ENCODE measurements at regions not wholly inside any gene's neighbourhood (a gene's known extent, or its start where the extent isn't known, plus 50 kb on each side); places are given as distances from the start of the nearest gene placed in this dataset.

DNA sequence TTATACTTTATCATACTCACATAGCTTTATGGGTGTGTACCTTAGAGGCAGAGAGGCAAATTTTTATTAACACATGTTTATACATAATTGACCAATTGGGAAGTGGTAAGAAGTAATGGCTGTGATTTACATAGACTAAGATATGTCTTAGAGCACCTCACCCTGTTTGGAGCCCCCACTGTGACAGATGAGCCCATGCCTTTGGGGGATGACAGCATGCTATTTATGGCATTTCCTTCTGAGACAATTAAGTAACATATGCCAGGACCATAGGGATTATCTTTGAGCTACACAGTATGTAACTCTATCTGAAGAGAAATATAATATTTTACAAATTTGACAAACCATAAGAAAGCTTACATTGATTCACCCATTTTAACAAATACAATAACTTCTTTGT is 1655.3 kb upstream of the ACVR2A start:
- Histone ChIP-seq H3K4me3 (ENCODE audit: low read depth in 1 of 5, low read length in 5 of 5) (no peak overlapping the region), H3K9ac (ENCODE audit: low read length in 5 of 5) (no peak overlapping the region), H3K36me3 (ENCODE audit: control insufficient read depth in 5 of 5, insufficient read depth in 5 of 5, low read length in 5 of 5) (no peaks in the 10 kb centered on the region), H3K4me1 (ENCODE audit: control insufficient read depth in 5 of 5, insufficient read depth in 5 of 5, low read length in 5 of 5) (no peaks in the 10 kb centered on the region), H3K27ac (ENCODE audit: low read depth, low read length) (no peak overlapping the region), H3K9me3 (ENCODE audit: control insufficient read depth in 5 of 5, low read length in 5 of 5) (no peaks in the 10 kb centered on the region), H3K27me3 (ENCODE audit: control insufficient read depth in 5 of 5, insufficient read depth in 4 of 5, low read length in 5 of 5) (no peaks in the 10 kb centered on the region)

DNA sequence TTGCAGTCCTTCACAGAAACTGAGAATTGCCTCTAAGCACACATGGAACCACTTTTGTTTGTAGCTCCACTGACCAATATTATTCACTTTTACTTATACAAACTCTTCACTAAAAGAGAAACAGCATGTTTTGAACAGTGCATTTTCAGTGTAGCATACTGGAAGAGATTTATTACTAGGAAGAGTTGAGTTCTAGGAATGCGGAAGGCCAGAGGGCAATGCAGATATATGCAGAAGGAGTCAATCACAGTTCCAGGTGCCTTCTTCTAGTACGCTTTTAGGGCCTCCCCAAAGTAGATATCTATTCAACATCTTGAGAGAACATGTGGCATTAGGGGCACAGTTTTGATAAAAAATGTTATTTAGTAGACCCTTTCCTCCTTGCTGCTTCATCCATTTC is 1654.0 kb upstream of the ZEB2 start:
- no peaks in the 10 kb centered on the region for H3K4me1 ChIP-seq (ENCODE audit: control insufficient read depth in 5 of 5, insufficient read depth in 5 of 5, low read length in 5 of 5)
- no peak overlapping the region for H3K4me3 ChIP-seq (ENCODE audit: low read depth in 1 of 5, low read length in 5 of 5)
- H3K9ac ChIP-seq (ENCODE audit: low read length in 5 of 5) = no peak overlapping the region
- no peaks in the 10 kb centered on the region for H3K36me3 ChIP-seq (ENCODE audit: control insufficient read depth in 5 of 5, insufficient read depth in 5 of 5, low read length in 5 of 5)
- H3K27ac ChIP-seq (ENCODE audit: low read depth, low read length) = no peak overlapping the region
- H3K27me3 ChIP-seq (ENCODE audit: control insufficient read depth in 5 of 5, insufficient read depth in 4 of 5, low read length in 5 of 5) = no peaks in the 10 kb centered on the region
- peaks cover 0 to 16% (median 13%) of the 10 kb centered on the region in 5 donors for H3K9me3 ChIP-seq (ENCODE audit: control insufficient read depth in 5 of 5, low read length in 5 of 5)

DNA sequence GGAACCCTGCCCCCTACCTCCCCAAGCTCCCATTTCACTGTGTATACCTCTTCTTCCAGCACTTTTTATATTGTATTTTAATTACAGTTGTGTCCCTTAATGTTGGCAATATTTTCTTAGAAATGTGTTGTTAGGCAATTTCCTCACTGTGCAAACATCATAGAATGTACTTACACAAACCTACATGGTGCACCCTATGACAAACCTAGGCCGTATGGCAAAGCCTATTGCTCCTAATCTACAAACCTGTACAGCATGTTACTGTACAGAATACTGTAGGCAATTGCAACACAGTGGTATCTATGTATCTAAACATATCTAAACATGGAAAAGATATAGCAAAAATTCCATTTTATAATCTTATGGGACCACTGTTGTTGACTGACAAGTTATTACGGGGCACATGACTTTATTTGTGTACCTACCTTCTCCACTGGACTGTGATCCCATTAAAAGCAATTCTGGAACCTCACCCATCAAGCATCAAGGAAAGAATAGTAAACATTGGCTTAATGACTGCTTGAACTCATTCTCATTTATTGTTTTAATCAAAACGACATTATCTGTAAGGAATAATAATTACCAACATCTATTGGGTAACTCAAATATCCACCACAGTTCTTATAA is 1641.5 kb upstream of the ZEB2 start:
- H3K36me3 ChIP-seq (ENCODE audit: control insufficient read depth in 5 of 5, insufficient read depth in 5 of 5, low read length in 5 of 5) = no peaks in the 10 kb centered on the region
- no peak overlapping the region for H3K27ac ChIP-seq (ENCODE audit: low read depth, low read length)
- no peak overlapping the region for H3K4me3 ChIP-seq (ENCODE audit: low read depth in 1 of 5, low read length in 5 of 5)
- no peaks in the 10 kb centered on the region for H3K9me3 ChIP-seq (ENCODE audit: control insufficient read depth in 5 of 5, low read length in 5 of 5)
- H3K27me3 ChIP-seq (ENCODE audit: control insufficient read depth in 5 of 5, insufficient read depth in 4 of 5, low read length in 5 of 5) = no peaks in the 10 kb centered on the region
- H3K4me1 ChIP-seq (ENCODE audit: control insufficient read depth in 5 of 5, insufficient read depth in 5 of 5, low read length in 5 of 5) = no peaks in the 10 kb centered on the region
- no peak overlapping the region for H3K9ac ChIP-seq (ENCODE audit: low read length in 5 of 5)

DNA sequence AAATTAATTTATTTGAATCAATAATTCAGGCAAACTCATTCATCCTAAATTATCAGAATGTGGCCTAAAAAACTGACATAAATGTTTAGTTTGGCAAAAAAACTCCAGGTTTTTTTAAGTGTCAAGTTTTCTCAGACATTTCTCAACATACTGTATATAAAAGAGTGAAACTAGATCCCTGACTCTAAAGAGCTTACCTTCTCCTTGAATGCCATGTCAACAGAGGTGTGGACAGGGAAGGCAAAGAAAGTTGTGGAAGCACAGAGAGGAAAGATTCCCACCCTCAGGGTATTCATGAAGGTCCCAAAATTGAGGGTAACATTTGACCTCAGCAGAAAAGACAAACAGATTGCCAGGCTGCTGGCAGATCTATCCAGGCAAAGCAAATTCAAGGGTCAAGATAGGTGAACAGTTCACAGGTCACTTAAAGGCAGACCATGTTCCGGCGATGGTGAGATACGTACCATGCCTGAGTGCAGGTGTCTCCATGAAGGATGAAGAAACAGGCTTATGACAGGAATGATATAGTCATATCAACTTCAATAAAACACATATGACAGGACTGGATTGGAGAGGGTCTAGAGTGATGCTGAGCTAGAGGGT is 1638.3 kb upstream of the ZEB2 start:
- H3K27ac ChIP-seq (ENCODE audit: low read depth, low read length) = no peak overlapping the region
- H3K4me1 ChIP-seq (ENCODE audit: control insufficient read depth in 5 of 5, insufficient read depth in 5 of 5, low read length in 5 of 5) = no peaks in the 10 kb centered on the region
- H3K9ac ChIP-seq (ENCODE audit: low read length in 5 of 5) = no peak overlapping the region
- no peaks in the 10 kb centered on the region for H3K27me3 ChIP-seq (ENCODE audit: control insufficient read depth in 5 of 5, insufficient read depth in 4 of 5, low read length in 5 of 5)
- H3K36me3 ChIP-seq (ENCODE audit: control insufficient read depth in 5 of 5, insufficient read depth in 5 of 5, low read length in 5 of 5) = no peaks in the 10 kb centered on the region
- no peaks in the 10 kb centered on the region for H3K9me3 ChIP-seq (ENCODE audit: control insufficient read depth in 5 of 5, low read length in 5 of 5)
- no peak overlapping the region for H3K4me3 ChIP-seq (ENCODE audit: low read depth in 1 of 5, low read length in 5 of 5)

DNA sequence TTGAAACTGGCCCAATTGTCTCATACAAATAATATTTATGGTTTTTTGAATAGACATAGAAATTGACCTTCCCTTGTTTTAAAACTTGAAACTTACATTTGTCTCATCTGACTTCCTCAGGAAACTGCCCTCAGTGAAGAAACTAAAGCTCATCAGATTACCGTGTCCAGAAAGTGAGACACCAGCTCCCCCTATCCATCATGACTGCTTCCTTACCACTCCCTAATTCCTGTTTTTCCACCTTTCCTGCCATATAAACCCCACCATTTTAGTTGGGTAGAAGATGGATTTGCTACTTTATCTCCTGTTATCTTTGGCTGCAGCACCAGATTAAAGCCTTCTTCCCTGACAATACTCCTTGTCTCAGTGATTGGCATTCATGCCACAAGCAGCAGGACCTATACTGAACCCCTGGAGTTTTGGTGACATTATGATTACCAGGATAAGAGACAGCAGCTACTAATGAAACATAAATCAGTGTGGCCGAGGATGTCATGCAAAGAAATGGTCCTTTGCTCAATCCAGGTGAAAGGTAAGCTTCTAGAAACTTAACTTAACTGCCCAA is 1627.6 kb upstream of the ZEB2 start:
- no peaks in the 10 kb centered on the region for H3K27me3 ChIP-seq (ENCODE audit: control insufficient read depth in 5 of 5, insufficient read depth in 4 of 5, low read length in 5 of 5)
- no peak overlapping the region for H3K9ac ChIP-seq (ENCODE audit: low read length in 5 of 5)
- H3K9me3 ChIP-seq (ENCODE audit: control insufficient read depth in 5 of 5, low read length in 5 of 5) = peaks cover 0 to 3% (median 0%) of the 10 kb centered on the region in 5 donors
- H3K4me1 ChIP-seq (ENCODE audit: control insufficient read depth in 5 of 5, insufficient read depth in 5 of 5, low read length in 5 of 5) = no peaks in the 10 kb centered on the region
- no peak overlapping the region for H3K27ac ChIP-seq (ENCODE audit: low read depth, low read length)
- no peaks in the 10 kb centered on the region for H3K36me3 ChIP-seq (ENCODE audit: control insufficient read depth in 5 of 5, insufficient read depth in 5 of 5, low read length in 5 of 5)
- H3K4me3 ChIP-seq (ENCODE audit: low read depth in 1 of 5, low read length in 5 of 5) = no peak overlapping the region

DNA sequence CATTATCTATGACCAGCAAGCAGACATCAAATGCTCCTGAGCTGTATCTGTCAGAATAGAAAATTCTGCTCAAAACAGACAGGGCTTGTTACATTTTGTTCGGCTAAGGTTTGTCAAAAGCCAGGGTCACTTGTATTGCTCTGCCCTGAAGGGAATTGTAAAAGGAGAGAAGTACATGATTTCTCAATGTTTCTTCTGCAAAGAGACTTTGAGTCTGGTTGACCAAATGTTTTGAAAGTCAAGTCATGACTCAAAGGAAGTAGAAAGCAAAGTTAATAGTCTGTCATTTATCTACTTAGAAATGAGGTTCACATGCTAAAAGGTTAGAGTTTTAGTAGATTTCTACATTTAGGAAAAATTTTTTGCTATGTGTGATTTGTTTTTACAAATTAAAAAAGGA is 1624.1 kb upstream of the ZEB2 start:
- H3K9me3 ChIP-seq (ENCODE audit: control insufficient read depth in 5 of 5, low read length in 5 of 5) = no peaks in the 10 kb centered on the region
- H3K36me3 ChIP-seq (ENCODE audit: control insufficient read depth in 5 of 5, insufficient read depth in 5 of 5, low read length in 5 of 5) = no peaks in the 10 kb centered on the region
- no peaks in the 10 kb centered on the region for H3K27me3 ChIP-seq (ENCODE audit: control insufficient read depth in 5 of 5, insufficient read depth in 4 of 5, low read length in 5 of 5)
- no peak overlapping the region for H3K9ac ChIP-seq (ENCODE audit: low read length in 5 of 5)
- H3K4me1 ChIP-seq (ENCODE audit: control insufficient read depth in 5 of 5, insufficient read depth in 5 of 5, low read length in 5 of 5) = no peaks in the 10 kb centered on the region
- H3K4me3 ChIP-seq (ENCODE audit: low read depth in 1 of 5, low read length in 5 of 5) = no peak overlapping the region
- no peak overlapping the region for H3K27ac ChIP-seq (ENCODE audit: low read depth, low read length)

DNA sequence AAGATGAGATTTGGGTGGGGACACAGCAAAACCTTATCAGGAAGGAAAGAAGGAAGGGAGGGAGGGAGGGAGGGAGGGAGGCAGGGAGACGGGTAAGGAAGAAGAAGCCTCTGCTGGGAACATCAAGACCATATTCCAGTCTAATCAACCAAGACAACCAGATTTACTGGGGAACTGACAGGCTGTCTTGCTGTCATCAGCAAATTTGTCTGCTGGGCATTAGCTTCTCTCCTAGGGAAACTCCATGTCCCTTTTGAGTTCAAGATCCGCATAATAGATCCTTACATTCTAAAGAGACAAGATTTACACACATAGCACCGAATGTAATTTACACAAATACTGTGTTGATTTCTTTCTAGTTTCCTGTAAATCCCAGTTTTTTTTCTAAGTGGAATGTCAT is 1618.9 kb upstream of the ZEB2 start:
- Histone ChIP-seq H3K27ac (ENCODE audit: low read depth, low read length) (no peak overlapping the region), H3K27me3 (ENCODE audit: control insufficient read depth in 5 of 5, insufficient read depth in 4 of 5, low read length in 5 of 5) (no peaks in the 10 kb centered on the region), H3K4me3 (ENCODE audit: low read depth in 1 of 5, low read length in 5 of 5) (no peak overlapping the region), H3K36me3 (ENCODE audit: control insufficient read depth in 5 of 5, insufficient read depth in 5 of 5, low read length in 5 of 5) (no peaks in the 10 kb centered on the region), H3K4me1 (ENCODE audit: control insufficient read depth in 5 of 5, insufficient read depth in 5 of 5, low read length in 5 of 5) (no peaks in the 10 kb centered on the region), H3K9ac (ENCODE audit: low read length in 5 of 5) (no peak overlapping the region), H3K9me3 (ENCODE audit: control insufficient read depth in 5 of 5, low read length in 5 of 5) (no peaks in the 10 kb centered on the region)

DNA sequence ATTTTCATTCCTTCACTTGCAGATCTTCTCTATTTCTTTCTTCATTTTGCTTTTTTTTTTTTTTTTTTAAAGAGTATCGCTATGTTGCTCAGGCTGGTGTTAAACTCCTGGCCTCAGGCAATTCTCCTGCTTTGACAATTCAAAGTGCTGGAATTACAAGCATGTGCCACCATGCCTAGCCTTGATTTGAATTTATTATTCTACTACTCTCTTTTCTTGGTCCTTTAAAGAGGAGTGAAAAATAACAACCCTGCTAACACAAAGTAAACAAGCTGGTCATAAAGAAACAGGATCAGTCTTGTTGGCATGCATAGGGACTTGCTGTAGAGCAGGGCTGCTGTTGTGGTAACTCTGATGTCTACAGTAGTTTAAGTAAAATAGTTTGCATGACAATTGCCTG is 1615.3 kb upstream of the ZEB2 start:
- Histone ChIP-seq H3K27ac (ENCODE audit: low read depth, low read length) (no peak overlapping the region), H3K9ac (ENCODE audit: low read length in 5 of 5) (no peak overlapping the region), H3K27me3 (ENCODE audit: control insufficient read depth in 5 of 5, insufficient read depth in 4 of 5, low read length in 5 of 5) (no peaks in the 10 kb centered on the region), H3K9me3 (ENCODE audit: control insufficient read depth in 5 of 5, low read length in 5 of 5) (no peaks in the 10 kb centered on the region), H3K4me1 (ENCODE audit: control insufficient read depth in 5 of 5, insufficient read depth in 5 of 5, low read length in 5 of 5) (no peaks in the 10 kb centered on the region), H3K36me3 (ENCODE audit: control insufficient read depth in 5 of 5, insufficient read depth in 5 of 5, low read length in 5 of 5) (no peaks in the 10 kb centered on the region), H3K4me3 (ENCODE audit: low read depth in 1 of 5, low read length in 5 of 5) (no peak overlapping the region)

DNA sequence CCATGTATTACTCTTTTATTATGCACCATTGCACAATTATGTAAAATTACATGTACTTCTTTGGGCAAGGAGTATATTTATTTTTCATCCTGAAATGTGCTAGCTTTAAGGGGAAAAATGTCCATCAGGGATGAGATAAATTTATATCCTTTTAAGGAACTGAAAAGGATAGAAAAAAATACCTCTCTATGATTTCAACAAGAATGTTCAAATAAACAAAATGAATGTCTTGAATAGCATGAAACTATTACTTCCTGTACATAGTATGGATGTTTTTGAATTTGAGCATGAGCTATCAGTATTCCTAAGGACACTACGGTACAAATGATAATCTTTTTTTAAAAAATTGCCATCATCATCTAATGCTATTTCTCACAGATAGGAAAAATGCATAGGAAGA is 1611.9 kb upstream of the ZEB2 start:
- H3K9me3 ChIP-seq (ENCODE audit: control insufficient read depth in 5 of 5, low read length in 5 of 5) = no peaks in the 10 kb centered on the region
- no peaks in the 10 kb centered on the region for H3K27me3 ChIP-seq (ENCODE audit: control insufficient read depth in 5 of 5, insufficient read depth in 4 of 5, low read length in 5 of 5)
- H3K4me3 ChIP-seq (ENCODE audit: low read depth in 1 of 5, low read length in 5 of 5) = no peak overlapping the region
- no peaks in the 10 kb centered on the region for H3K36me3 ChIP-seq (ENCODE audit: control insufficient read depth in 5 of 5, insufficient read depth in 5 of 5, low read length in 5 of 5)
- no peaks in the 10 kb centered on the region for H3K4me1 ChIP-seq (ENCODE audit: control insufficient read depth in 5 of 5, insufficient read depth in 5 of 5, low read length in 5 of 5)
- H3K9ac ChIP-seq (ENCODE audit: low read length in 5 of 5) = no peak overlapping the region
- no peak overlapping the region for H3K27ac ChIP-seq (ENCODE audit: low read depth, low read length)

DNA sequence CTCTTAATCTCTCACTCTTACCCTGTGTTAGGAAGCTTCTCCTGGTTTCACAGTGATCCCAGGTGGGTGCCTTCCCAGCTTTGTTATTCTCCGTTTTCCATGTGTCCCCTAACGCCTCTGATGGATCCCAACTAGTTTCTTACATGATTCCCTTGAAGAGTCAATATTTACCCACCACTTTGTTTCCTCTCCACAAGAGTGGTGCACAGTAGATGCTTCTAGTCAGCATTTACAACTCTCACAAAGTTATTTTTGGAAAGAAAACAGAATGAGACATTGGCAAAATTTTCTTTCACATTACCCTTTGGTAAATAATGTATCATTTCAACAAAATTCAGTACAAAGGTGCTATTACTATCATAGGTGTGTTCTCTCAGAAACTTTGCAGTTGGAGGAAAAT is 1611.1 kb upstream of the ZEB2 start:
- Histone ChIP-seq H3K9ac (ENCODE audit: low read length in 5 of 5) (no peak overlapping the region), H3K9me3 (ENCODE audit: control insufficient read depth in 5 of 5, low read length in 5 of 5) (no peaks in the 10 kb centered on the region), H3K4me1 (ENCODE audit: control insufficient read depth in 5 of 5, insufficient read depth in 5 of 5, low read length in 5 of 5) (no peaks in the 10 kb centered on the region), H3K36me3 (ENCODE audit: control insufficient read depth in 5 of 5, insufficient read depth in 5 of 5, low read length in 5 of 5) (no peaks in the 10 kb centered on the region), H3K4me3 (ENCODE audit: low read depth in 1 of 5, low read length in 5 of 5) (no peak overlapping the region), H3K27ac (ENCODE audit: low read depth, low read length) (no peak overlapping the region), H3K27me3 (ENCODE audit: control insufficient read depth in 5 of 5, insufficient read depth in 4 of 5, low read length in 5 of 5) (no peaks in the 10 kb centered on the region)
